Fibroblast of skin of left quadriceps (primary cell): ENCODE measurements at regions not wholly inside any gene's neighbourhood (a gene's known extent, or its start where the extent isn't known, plus 50 kb on each side); places are given as distances from the start of the nearest gene placed in this dataset.

Experiments
- DNase-seq, 2 experiments: peaks; one replicate each; pipeline ENCODE4 v3.0.0-alpha.2; 2013; ENCODE audit warnings: low read depth in 2 of 2

- DNase-seq = peak; percentile 0 to 2
Measured at GRCh38 chr3:22474706-22475445, 723.9 kb upstream of the ZNF385D start.

GRCh38 chr3:22475665-22476240, 724.7 kb upstream of the ZNF385D start:
- DNase-seq = no peak

GRCh38 chr3:22476976-22477375, 726.0 kb upstream of the ZNF385D start:
- DNase-seq = no peak

- no peak for DNase-seq
Measured at GRCh38 chr3:22485954-22486353, 717.2 kb upstream of the UBE2E2 start.

- no peak for DNase-seq
Measured at GRCh38 chr3:22490747-22491146, 712.4 kb upstream of the UBE2E2 start.

GRCh38 chr3:22491344-22491743, 711.8 kb upstream of the UBE2E2 start:
- DNase-seq = no peak

- no peak for DNase-seq
Measured at GRCh38 chr3:22492342-22492741, 710.8 kb upstream of the UBE2E2 start.

- no peak for DNase-seq
Measured at GRCh38 chr3:22495241-22495640, 707.9 kb upstream of the UBE2E2 start.

GRCh38 chr3:22495791-22496190, 707.3 kb upstream of the UBE2E2 start:
- no peak for DNase-seq

- no peak for DNase-seq
Measured at GRCh38 chr3:22496641-22497040, 706.5 kb upstream of the UBE2E2 start.

- DNase-seq = no peak
Measured at GRCh38 chr3:22506871-22507270, 696.3 kb upstream of the UBE2E2 start.

GRCh38 chr3:22507709-22508108, 695.4 kb upstream of the UBE2E2 start:
- no peak for DNase-seq

- no peak for DNase-seq
Measured at GRCh38 chr3:22523925-22524324, 679.2 kb upstream of the UBE2E2 start.

- no peak for DNase-seq
Measured at GRCh38 chr3:22526266-22526837, 676.8 kb upstream of the UBE2E2 start.

GRCh38 chr3:22536541-22536940, 666.6 kb upstream of the UBE2E2 start:
- no peak for DNase-seq

GRCh38 chr3:22537560-22537959, 665.6 kb upstream of the UBE2E2 start:
- no peak for DNase-seq

GRCh38 chr3:22542311-22542710, 660.8 kb upstream of the UBE2E2 start:
- peak in 1 of 2 experiments; percentile 0 for DNase-seq

GRCh38 chr3:22555753-22556435, 647.2 kb upstream of the UBE2E2 start:
- DNase-seq = no peak

- no peak for DNase-seq
Measured at GRCh38 chr3:22565393-22565792, 637.7 kb upstream of the UBE2E2 start.

- no peak for DNase-seq
Measured at GRCh38 chr3:22568285-22568684, 634.8 kb upstream of the UBE2E2 start.

GRCh38 chr3:22569570-22569969, 633.6 kb upstream of the UBE2E2 start:
- no peak for DNase-seq

GRCh38 chr3:22581007-22581406, 622.1 kb upstream of the UBE2E2 start:
- DNase-seq = no peak

- DNase-seq = no peak
Measured at GRCh38 chr3:22582266-22582665, 620.9 kb upstream of the UBE2E2 start.
